Parathyroid adenoma (tissue), 2 donors: ENCODE measurements at regions not wholly inside any gene's neighbourhood (a gene's known extent, or its start where the extent isn't known, plus 50 kb on each side); places are given as distances from the start of the nearest gene placed in this dataset.

Source experiments
- H2AFZ ChIP-seq: fragments of 300-600 bp; sonication (generic); one replicate; pipeline ENCODE4 v1.7.0; 2017; ENCODE audit warnings: antibody characterized with exemption, mild to moderate bottlenecking
- H3K27ac ChIP-seq: fragments of 300-600 bp; sonication (generic); one replicate; pipeline ENCODE4 v1.7.0; 2017
- H3K27me3 ChIP-seq: fragments of 300-600 bp; sonication (generic); one replicate; pipeline ENCODE4 v1.7.0; 2017; ENCODE audit warnings: low read length; ENCODE audit not compliant: control insufficient read depth, insufficient read depth
- H3K36me3 ChIP-seq: fragments of 300-600 bp; sonication (generic); one replicate; pipeline ENCODE4 v1.7.0; 2017; ENCODE audit warnings: low read length; ENCODE audit not compliant: control insufficient read depth, insufficient read depth
- H3K4me1 ChIP-seq: fragments of 300-600 bp; sonication (generic); one replicate; pipeline ENCODE4 v1.7.0; 2017; ENCODE audit warnings: control low read depth
- H3K4me2 ChIP-seq: fragments of 300-600 bp; sonication (generic); one replicate; pipeline ENCODE4 v1.7.0; 2017; ENCODE audit warnings: low read length
- H3K4me3 ChIP-seq: fragments of 300-600 bp; sonication (generic); one replicate; pipeline ENCODE4 v1.7.0; 2017; ENCODE audit warnings: low read depth, low read length
- H3K79me2 ChIP-seq: fragments of 300-600 bp; sonication (generic); one replicate; pipeline ENCODE4 v1.7.0; 2017; ENCODE audit warnings: control low read depth
- H3K9ac ChIP-seq: fragments of 300-600 bp; sonication (generic); one replicate; pipeline ENCODE4 v1.7.0; 2017; ENCODE audit warnings: mild to moderate bottlenecking
- H3K9me3 ChIP-seq: fragments of 300-600 bp; sonication (generic); one replicate; pipeline ENCODE4 v1.7.0; 2017; ENCODE audit warnings: low read length; ENCODE audit not compliant: control insufficient read depth
- CTCF ChIP-seq: fragments of 300-600 bp; sonication (generic); IDR thresholded peaks from one replicate; pipeline ENCODE4 v1.7.0; 2017; ENCODE audit warnings: antibody characterized with exemption, mild to moderate bottlenecking
- donor health status: primary hyperparathyroidism.

DNA sequence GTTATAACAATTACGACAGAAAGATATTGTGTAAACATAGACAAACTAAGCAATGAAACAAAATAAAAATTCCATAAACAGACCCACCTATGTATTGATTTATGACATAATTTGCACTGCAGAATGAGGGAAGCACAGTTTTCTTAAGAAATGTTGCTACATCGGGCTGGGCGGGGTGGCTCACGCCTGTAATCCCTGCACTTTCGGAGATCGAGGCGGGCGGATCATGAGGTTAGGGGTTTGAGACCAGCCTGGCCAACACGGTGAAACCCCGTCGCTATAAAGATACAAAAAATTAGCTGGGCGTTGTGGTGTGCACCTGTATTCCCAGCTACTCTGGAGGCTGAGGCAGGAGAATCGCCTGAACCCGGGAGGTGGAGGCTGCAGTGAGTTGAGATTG is 1344.4 kb upstream of the WWC1 start:
- Histone ChIP-seq H3K27ac (no peak overlapping the region), H3K27me3 (no peaks in the 10 kb centered on the region), H3K4me2 (no peak overlapping the region), H3K79me2 (no peaks in the 10 kb centered on the region), H3K9ac (no peak overlapping the region), H3K36me3 (no peaks in the 10 kb centered on the region), H3K4me3 (no peak overlapping the region), H2AFZ (no peak overlapping the region), H3K9me3 (no peaks in the 10 kb centered on the region), H3K4me1 (no peaks in the 10 kb centered on the region)
- no peak for TF ChIP-seq CTCF

DNA sequence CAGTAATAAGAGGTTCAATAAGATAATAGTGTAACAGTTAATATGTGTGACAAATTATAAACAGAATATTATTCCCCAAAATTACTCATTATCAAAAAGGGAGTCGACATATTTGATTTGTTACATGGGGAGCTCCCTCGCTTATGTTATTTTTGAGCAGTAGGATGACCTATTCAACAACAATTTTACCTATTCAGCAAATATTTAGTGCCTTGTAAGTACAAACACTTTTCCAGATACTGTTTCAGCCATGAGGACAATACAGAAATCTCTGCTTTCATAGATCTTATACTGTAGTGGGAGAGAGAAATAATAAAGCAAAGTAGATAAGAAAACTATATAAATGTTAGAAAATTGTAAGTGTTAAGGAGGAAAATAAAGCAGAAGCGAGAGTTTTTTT is 1342.8 kb upstream of the WWC1 start:
- Histone ChIP-seq H3K9me3 (no peaks in the 10 kb centered on the region), H3K27me3 (no peaks in the 10 kb centered on the region), H3K4me2 (no peak overlapping the region), H3K4me3 (no peak overlapping the region), H3K79me2 (no peaks in the 10 kb centered on the region), H3K4me1 (no peaks in the 10 kb centered on the region), H3K27ac (no peak overlapping the region), H2AFZ (no peak overlapping the region), H3K36me3 (no peaks in the 10 kb centered on the region), H3K9ac (no peak overlapping the region)
- TF ChIP-seq CTCF = no peak

DNA sequence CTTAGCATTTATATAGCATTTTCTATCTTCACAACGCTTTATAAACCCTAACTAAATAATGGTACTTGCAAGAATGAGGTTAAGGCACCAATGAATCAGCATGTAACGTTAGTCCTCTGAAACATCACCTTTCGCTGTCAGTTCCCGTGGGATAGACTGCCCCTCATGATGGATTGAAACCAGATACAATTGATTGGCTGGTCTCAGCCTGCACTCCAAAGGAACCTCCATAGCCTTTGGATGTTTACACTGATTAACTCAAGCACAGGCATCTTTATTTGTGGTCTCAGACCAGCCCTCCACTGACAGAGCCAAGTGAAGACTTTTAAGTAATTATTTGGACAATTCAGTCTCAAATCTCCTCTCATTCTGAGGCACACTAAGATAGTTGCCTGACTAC is 1339.4 kb upstream of the WWC1 start:
- no peaks in the 10 kb centered on the region for H3K79me2 ChIP-seq

DNA sequence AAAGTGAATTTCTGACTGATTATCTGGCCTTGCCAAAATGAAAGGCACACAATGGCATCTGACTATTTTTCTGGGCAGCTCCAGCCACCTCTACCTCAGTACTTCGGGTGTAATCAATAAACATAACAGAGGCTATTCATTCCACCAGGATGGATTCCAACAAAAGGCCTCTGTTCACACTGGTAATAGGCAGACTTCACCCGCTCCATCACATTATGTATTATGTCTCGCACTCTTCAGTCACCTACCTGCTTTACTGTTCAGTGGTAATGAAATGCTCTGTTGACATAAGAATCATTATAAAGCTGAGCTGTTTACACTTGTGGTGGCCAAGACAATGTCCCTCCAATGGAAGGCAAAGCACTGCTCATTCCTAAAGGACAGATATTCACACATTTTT is 1333.7 kb upstream of the WWC1 start:
- no peak overlapping the region for H2AFZ ChIP-seq
- H3K9ac ChIP-seq = no peak overlapping the region
- H3K27ac ChIP-seq = no peak overlapping the region
- no peaks in the 10 kb centered on the region for H3K27me3 ChIP-seq
- H3K36me3 ChIP-seq = no peaks in the 10 kb centered on the region
- H3K4me2 ChIP-seq = no peak overlapping the region
- H3K9me3 ChIP-seq = no peaks in the 10 kb centered on the region
- H3K4me1 ChIP-seq = no peaks in the 10 kb centered on the region
- no peak for TF ChIP-seq CTCF
- H3K4me3 ChIP-seq = no peak overlapping the region
- no peaks in the 10 kb centered on the region for H3K79me2 ChIP-seq

More for the DNA sequence above, 1339.4 kb upstream of the WWC1 start:
- H3K9me3 ChIP-seq = no peaks in the 10 kb centered on the region
- H3K36me3 ChIP-seq = no peaks in the 10 kb centered on the region
- no peak overlapping the region for H2AFZ ChIP-seq
- H3K4me3 ChIP-seq = no peak overlapping the region
- no peak for TF ChIP-seq CTCF
- no peak overlapping the region for H3K4me2 ChIP-seq
- no peak overlapping the region for H3K27ac ChIP-seq
- H3K9ac ChIP-seq = no peak overlapping the region
- H3K27me3 ChIP-seq = no peaks in the 10 kb centered on the region
- H3K4me1 ChIP-seq = no peaks in the 10 kb centered on the region

- H3K27me3 ChIP-seq = no peaks in the 10 kb centered on the region
- no peaks in the 10 kb centered on the region for H3K36me3 ChIP-seq
- H3K4me2 ChIP-seq = no peak overlapping the region
- no peak for TF ChIP-seq CTCF
- H3K9ac ChIP-seq = no peak overlapping the region
- H3K4me1 ChIP-seq = no peaks in the 10 kb centered on the region
- H2AFZ ChIP-seq = no peak overlapping the region
- no peak overlapping the region for H3K4me3 ChIP-seq
- H3K27ac ChIP-seq = no peak overlapping the region
- no peaks in the 10 kb centered on the region for H3K9me3 ChIP-seq
- H3K79me2 ChIP-seq = no peaks in the 10 kb centered on the region
Observed at GRCh38 chr5:166959766-166960165, 1331.7 kb upstream of the WWC1 start.
